ENCODE measurements at regions not wholly inside any gene's neighbourhood (a gene's known extent, or its start where the extent isn't known, plus 50 kb on each side); places are given as distances from the start of the nearest gene placed in this dataset.
A peak's percentile ranks its signal among the peaks of the same experiment; 100 is the strongest.

DNA sequence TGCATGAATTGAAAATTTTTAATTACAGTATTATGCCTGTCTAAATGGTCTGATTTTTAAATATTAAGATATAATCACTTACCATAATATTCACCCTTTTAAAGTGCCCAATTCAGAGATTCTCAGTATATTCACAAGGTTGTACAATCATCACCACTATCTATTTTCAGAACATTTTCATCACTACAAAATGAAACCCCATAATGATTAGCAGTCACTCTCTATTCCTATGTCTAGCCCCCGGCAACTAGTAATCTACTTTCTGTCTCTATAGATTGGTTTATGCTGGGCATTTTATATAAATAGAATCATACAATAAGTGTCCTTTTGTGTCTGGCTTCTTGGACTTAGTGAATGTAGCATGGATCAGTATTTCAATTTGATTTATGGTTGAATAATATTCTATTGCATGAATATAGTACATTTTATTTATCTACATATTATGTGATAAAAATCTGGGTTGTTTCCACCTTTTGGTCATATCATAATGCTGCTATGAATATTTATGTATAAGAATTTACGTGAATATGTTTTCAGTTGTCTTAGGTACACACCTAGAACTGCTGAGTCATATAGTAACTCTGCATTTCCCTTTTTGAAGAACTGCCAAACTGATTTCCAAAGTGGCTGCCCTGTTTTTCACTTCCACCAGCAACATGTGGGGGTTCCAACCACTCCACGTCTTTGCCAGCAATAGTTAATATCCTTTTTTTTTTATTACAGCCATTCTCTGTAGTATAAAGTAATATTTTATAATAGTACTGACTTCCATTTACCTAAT, 485.7 kb upstream of the ZNF385D start:
- peak; percentile 0 for DNase-seq

DNA sequence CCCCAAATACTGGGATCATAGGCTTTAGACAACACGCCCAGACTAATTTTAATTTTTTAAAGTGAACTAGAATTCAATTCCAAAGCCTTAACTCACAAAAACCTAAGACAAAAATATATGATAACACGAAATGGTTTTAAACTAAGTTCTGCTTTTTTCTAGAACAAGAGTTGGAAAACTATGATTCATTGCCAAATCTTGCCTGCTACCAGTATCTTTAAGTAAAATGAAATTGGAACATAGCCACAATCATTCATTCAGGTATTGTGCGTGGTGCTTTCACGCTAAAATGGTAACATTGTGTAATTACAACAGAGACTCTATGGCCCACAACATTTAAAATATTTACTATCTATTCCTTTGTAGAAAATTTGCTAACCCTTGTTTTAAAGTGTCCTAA, 488.0 kb upstream of the ZNF385D start:
- no peak for DNase-seq

DNA sequence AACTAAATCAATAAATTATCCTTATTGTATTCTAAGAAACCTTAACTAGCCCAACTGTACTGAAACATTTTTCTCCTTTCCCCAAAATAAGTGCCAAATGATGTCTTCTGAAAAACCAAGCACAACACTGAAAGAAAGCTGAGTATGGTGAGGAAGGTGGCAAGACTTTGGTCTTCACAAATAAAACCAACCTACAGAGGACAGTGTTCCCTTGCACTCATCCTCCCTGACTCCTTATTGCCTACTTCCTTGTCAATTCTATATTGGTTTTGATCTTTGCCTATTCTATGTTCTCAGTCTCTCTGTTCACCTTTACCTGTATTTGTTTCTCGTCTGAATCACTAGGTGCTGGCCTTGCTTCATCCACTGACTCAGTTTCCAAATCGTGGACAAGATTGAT, 490.1 kb upstream of the ZNF385D start:
- no peak for DNase-seq

DNA sequence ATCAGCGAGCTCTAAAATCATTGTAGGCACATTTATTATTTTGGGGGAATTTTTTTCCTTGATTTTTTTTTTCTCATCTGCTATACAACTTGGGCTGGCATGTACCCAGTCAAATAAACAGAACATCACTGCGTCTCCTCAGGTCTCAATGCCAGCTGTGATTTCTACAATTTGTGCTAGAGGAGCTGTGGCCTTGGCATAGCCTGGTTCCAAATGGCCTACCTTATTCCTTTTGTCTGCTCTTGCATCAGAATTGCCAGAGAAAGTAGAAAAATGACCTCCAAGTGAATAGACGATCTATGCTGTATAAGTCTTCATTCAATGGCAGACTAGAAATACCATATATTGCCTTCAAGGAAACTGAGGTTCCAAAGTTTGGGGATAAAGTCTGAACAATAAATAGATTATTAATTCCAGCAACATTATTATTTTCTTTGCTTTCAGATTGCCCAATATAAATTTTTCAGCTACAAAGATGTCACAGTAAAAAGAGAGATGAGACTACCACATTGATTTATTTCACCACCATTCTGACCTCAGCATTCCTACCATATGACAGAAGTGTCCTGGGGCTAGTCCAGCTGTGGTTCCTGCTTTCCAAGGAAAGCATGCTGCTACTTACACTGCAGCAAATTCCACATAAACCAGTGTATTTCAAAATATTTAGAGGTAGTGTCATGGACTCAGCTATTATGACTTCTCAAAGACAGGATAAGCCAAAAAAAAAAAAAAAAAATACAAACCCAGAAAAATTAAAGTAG, 493.9 kb upstream of the ZNF385D start:
- DNase-seq: no peak

DNA sequence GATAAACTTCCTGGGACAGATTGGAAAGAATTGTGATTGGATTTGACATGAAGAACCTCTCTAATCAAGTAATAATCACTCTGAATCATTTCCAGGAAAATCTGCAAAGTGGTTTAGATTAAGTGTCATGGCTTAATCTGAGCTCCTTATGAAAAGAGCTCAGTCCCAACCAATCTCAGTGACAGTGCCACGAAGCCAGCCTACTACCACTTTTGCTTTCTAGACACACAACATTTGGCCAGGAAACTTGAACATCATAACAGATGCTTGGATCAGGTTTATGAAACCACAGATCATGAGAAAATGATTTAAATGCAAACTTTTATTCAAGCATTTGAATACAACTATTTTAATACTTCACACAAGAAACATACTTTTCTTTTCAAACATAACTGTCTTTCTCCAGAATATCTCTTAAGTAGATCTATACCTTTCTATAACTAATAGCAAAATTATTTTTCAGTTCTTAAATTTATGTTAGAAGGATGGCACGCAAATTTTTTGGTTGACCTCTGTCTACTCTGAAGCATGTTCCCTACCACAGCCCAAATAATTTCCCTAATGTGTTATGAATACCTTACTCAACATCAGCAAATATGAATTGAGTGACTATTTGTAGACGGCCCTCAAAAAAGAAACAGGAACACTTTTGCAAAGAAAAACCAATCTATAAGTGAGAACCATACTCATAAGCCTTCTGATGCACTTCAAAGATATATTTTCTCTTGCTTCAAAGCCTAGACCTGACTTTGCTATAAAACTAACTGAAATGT, 495.0 kb upstream of the ZNF385D start:
- DNase-seq: no peak

DNA sequence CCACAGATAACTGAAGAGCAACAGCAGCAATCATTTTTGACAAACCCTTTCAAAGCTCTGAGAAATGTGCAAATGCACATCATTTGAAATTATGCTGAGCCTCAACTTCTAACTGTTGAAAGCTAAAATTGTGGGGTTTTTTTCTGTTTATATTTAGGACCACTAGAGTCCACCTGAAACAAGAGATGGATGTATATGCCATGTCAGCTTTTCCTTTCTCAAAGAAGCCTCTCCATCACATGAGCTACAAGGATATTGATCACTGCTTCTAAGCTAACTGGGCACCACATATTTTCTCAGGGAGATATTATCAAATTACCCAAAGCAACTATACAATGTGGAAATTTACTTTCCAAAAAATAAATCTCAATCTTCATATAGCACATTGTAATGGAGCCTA, 498.6 kb upstream of the ZNF385D start:
- DNase-seq: no peak

DNA sequence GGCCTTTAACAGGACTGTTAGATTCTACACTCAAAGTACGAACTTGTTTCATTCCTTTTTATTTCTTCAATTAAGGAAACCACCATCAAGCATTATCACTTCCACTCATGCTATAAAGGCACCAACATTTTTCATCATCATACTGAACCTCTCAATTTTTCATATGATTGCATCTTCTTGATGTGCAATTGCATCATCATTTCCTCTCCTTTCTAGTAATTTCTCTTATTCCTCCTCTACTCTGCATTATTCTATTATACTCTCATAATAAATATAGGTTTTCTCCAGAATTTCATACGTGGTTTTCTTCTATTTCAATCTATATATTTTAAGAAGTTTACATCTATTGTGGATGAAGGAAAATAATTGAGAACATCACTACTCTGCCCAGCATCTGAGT, 506.2 kb upstream of the ZNF385D start:
- no peak for DNase-seq

DNA sequence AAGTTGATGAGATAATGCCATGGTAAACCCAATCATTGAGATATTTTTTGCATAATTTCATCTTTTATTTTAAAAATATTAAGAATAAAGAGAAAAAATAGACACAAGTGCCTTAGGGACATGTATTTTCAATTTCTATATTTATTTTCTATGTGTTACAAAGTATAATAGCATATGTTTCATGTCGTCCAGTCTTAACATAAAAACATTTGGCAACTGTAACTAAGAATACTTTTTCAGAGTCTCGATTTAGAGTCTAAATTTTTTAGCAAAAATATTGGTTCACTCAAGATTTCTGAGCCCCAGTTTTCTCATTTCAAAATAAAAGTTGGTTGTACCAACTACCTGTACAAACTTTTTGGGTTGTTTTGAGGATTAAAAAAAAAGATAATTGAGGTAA, 511.4 kb upstream of the ZNF385D start:
- DNase-seq: no peak

DNA sequence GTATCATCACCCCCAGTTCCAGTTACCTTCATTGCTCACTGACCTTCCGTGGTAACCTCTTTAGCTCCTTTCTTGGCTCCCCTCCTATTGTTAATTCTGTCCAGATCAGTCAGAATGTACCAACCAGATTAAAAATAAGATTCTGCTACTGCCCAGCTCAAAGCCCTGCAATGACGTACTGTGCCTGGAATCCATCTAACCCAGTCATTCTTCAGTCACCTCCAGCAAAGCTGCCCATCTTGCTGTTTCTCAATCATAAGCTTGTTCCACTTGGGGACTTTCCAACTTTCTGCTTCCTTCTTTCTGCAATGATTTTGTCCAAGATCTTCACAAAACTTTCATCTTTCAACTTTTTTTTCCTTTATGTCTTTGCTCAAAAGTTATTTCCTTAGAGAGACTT, 512.0 kb upstream of the ZNF385D start:
- DNase-seq: no peak

DNA sequence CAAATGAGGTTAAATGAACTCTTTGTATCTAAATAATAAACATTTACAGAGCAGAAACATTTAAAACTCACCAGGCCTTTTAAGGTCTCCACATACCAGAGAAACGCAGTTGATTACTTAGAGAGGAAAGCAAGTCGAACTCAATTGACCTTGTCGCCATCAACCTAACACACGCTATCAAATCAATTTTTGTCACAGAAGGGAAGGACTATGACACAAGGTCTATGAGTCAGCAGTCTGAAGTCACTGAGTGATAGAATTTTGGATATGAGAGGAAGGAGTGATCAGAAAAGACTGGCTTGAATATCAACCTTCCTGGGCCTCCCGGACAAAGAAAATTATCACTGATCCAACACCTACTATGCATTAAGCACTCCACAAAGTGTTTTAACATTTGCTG, 514.4 kb upstream of the ZNF385D start:
- DNase-seq: no peak

DNA sequence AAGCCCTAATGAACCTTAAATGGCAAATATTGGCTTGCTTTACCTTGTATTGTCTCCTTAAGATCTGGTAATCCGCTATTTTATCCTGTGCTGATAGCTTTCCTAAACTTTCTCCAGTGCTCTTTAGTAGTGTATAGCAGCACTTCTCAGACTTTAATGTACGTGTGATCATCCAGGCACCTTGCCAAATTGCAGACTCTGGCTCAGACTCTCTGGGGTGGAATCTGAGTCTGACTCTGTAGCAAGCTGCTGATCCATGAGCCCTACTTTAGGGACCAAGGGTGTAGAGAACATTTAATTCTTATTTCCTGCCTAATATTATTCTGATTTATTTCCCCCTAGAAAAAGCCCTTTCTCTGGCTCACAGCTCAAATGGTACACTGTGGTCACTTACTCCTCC, 518.8 kb upstream of the ZNF385D start:
- DNase-seq: no peak

DNA sequence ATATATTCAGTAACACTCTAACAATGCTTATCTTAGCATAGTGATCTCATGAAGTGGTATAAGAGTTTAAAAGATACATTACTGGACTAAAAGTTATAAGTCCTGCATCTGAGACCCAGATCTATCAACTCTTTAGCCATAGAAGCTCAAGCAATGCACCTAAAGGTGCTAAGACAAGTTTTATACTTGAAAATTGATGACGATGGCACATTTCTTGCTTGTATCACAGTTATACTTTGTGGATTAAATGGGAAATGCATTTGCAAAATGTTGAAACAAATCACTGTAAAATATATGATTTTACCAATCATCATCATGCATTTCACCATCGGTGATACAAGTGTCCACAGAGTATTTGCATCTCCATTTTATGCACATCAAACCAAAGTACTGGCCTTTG, 525.3 kb upstream of the ZNF385D start:
- no peak for DNase-seq

DNA sequence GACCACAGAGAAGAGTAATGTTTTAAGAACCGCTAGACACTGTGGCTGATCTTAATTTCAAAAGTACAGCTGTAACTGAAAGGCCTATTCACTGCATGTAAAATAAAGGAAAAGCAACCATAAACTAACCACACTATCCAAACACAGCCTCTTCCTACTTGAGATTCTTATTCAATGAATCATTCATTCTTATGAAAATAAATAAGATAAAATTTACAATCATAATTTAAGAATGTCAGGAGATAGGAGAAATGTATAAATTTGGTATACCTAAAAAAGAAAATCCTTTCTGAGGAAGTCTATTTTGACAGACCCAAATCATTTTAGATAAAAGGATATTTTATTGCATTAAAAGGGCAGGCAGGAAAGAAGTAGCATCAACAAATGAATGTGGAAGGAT, 533.5 kb upstream of the ZNF385D start:
- no peak for DNase-seq

DNA sequence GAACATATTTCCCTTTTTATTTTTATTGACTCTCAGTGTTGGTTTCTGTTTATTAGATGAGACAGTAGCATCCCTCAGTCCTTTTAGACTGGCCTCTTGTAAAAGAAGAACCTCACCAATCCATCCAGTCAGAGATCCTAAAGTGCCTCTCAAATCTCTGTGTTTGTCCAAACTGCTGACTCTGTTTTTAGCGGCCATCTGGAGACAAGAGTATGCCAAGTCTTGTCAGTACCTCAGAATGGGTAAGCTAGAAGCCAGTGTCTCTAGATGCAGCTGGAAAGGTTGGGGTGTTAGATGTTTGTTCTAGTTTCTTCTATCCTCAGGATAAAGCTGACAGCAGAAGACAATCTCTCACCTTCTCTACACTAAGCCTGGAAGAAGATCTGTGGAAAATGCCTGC, 537.7 kb upstream of the ZNF385D start:
- no peak for DNase-seq

DNA sequence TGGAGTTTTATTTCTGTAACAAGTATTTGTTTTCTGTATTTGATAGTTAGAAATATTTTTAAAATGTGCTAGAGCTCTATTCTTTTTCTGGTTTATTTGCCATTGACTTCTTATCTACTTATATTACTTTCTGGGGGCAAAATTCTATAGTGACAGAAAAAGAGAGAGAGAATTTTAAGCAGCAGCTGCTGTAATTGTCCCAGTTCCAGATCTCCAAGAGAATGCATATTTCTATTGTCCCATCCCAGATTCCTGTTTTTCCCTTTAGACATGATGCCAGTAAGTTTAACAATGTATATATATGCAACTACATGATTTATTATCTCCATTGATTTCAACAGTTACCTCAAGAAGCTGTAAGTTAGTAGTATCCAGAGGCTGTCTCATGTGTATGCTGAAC, 541.7 kb upstream of the ZNF385D start:
- no peak for DNase-seq

DNA sequence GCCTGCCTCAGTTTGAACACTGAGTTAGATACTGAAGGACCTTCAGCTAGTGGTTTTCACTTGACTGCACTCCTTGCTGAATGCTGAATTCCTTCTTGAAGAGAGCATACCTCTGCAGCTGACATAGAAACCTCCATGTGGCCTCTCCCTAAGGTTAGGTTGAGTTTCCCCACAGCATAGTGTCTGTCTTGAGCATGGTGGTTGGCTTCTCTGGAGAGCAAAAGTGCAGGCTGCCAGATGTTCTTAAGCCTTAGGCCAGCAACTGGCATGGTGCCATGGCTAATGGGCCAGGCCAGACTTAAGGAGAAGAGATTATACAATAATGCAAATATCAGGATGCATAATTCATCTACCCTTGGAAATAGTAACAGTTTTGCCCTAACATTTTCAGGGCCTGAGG, 545.6 kb upstream of the ZNF385D start:
- no peak for DNase-seq

DNA sequence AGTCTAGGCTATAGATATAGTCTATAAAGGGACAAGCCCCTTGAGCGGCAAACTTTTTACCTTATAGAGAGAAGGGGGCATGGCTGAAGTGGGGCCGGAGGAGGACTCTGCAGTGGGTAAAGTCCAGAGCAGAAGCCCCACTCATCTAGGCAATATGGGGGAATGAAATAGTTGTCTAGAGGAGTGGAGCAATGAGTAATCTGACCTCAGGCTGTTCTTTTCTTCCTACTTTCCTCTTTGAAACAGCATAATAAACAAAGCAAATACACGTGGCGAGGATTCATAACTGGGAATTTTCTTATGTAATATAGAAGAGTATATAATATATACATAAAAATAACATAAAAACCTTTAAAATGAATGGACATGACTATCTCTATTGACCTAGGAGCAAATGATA, 546.4 kb upstream of the ZNF385D start:
- no peak for DNase-seq

DNA sequence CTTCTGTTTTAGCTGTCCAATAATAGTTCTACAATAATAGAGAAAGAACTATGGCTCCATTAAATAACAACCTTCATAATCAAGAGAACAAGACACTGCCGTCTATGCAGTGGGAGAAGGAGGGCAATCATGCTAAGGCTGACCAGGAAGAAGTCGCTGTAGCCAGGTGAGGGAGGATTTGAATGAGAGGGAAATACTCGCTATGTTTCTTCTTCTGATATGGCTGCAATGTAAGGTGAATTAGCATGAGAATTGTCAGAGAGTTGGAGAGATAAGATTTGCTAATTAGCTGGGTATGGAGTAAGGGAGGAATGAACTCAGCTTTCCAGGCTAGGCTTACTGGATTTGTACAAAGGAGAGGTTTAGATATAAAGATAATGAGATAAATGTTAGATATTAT, 555.4 kb upstream of the ZNF385D start:
- no peak for DNase-seq

DNA sequence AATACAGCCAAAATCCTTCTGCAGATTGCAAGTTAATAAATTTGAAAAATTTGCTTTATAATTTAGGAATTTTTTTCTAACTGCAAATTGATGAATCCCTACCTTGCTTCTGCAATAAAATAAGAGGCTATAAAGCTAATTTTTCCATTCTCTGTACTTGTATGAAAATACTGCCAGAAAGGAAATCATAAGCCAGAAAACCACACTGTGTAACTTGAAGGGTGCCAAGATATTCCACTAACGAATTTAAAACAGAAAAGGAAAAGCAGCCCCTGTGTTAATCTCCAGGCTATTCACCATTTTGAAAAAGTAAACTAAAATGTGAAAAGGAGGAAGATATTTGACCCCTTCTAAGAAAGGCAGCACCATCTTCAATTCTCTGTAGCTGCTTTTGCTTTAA, 557.9 kb upstream of the ZNF385D start:
- DNase-seq: no peak

DNA sequence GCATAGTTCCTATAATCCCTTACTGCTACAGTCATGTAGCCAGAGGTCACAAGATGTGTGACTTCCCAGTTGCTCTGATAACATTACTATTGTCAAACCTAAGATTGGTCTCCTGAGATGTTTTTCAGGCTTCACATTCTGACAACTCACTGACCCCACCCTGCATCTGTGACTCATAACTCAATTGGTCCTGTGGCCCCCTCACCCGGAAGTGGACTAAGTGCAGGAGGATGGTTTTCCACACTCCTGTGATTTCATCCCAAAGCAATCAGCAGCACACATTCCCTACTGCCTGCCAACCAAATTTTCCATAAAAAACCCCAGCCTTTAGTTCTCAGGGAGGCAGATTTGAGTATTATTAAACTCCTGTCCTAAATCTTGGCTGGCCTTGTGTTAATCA, 564.9 kb upstream of the ZNF385D start:
- DNase-seq: no peak

DNA sequence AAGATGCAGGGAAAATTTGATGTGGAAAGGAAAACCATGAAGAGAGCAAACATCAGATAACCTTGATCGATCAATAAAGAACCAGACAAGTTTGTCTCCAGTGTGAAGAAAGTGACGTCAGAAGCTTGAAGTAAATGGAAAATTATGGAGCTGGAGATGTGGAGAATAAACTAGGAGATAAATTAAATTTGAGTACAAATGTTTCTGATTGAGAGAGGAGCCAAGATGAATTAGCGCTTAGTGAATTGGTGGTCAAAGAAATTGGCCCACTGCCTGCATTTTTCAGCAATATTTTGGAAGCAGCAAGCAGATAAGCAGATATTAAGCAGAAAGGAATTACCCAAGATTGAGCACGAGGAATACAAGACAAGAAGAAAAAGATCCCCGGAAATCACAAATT, 567.3 kb upstream of the ZNF385D start:
- no peak for DNase-seq

DNA sequence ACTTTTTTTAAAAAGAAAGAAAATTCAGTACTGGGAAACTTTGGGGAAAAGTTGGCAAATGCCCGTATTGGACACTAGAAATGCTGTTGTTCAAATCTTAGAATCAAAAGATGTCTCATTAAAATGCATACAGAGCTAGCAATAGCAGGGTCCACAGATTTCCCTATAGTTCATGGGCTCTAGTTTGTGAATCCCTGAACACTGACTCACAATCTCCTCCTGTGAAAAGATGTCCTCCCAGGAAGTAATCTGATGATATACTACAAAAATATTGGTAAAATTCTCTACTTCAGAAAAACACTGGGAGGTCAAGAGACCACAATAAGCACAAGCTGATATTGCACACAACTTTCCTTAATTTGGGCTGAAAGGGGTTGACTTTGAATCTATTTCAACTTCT, 568.4 kb upstream of the ZNF385D start:
- no peak for DNase-seq

DNA sequence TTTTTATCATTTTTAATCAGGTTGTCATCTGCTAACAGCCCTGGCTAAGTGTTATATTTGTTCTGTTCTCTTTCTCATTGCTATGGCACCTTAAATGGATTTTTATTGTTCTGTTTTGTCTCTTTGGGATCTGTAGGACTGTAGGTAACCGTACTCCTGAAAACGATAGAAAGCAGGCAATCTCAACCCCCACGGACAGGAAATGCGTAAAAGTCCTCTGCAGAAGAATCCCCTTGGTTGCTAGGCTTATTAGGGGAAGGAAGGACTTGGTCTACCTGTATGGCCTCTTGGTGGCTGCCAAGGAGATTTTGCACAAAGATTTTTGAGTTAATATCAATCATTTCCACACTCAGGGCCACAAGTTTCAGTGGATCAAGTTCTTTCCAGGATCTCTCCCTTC, 571.9 kb upstream of the ZNF385D start:
- no peak for DNase-seq

DNA sequence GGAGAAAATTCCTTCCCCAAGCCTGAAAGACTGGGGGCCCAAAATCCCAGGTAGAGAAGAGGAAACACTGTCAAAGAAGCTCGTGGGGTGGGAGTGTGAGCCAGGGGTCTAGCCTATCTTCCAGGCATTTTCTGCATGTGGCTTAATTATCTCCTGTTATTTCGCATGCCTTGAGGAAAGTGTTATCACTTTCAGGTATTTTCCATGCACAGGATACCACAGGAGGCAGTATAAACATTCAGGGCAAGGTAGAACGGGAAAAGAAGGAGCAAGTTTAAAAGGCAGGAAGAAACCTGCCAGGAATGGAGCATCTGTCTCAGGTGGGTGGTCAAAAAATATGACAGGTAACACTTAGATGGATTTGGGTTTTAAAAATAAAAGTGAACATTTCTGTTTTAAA, 575.3 kb upstream of the ZNF385D start:
- no peak for DNase-seq

Data from CD4-positive, alpha-beta T cell treated with Interleukin-12 subunit alpha and Interleukin-12 subunit beta, for 1 hour (primary cell).